ENCODE measurements at regions not wholly inside any gene's neighbourhood (a gene's known extent, or its start where the extent isn't known, plus 50 kb on each side); places are given as distances from the start of the nearest gene placed in this dataset.

GRCh38 chr22:48651036-48651890, 1176.4 kb downstream of the BRD1 start:
- TF ChIP-seq CTCF (IDR thresholded peaks at IDR 0.05) = no peak
- TF ChIP-seq, protein P1, sequence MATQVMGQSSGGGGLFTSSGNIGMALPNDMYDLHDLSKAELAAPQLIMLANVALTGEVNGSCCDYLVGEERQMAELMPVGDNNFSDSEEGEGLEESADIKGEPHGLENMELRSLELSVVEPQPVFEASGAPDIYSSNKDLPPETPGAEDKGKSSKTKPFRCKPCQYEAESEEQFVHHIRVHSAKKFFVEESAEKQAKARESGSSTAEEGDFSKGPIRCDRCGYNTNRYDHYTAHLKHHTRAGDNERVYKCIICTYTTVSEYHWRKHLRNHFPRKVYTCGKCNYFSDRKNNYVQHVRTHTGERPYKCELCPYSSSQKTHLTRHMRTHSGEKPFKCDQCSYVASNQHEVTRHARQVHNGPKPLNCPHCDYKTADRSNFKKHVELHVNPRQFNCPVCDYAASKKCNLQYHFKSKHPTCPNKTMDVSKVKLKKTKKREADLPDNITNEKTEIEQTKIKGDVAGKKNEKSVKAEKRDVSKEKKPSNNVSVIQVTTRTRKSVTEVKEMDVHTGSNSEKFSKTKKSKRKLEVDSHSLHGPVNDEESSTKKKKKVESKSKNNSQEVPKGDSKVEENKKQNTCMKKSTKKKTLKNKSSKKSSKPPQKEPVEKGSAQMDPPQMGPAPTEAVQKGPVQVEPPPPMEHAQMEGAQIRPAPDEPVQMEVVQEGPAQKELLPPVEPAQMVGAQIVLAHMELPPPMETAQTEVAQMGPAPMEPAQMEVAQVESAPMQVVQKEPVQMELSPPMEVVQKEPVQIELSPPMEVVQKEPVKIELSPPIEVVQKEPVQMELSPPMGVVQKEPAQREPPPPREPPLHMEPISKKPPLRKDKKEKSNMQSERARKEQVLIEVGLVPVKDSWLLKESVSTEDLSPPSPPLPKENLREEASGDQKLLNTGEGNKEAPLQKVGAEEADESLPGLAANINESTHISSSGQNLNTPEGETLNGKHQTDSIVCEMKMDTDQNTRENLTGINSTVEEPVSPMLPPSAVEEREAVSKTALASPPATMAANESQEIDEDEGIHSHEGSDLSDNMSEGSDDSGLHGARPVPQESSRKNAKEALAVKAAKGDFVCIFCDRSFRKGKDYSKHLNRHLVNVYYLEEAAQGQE (IDR thresholded peaks at IDR 0.05; ENCODE audit: insufficient read depth in 1 of 2, low read depth in 2 of 2, low read length in 1 of 2) = no peak
- TF ChIP-seq POLR2AphosphoS5 (IDR thresholded peaks at IDR 0.05; ENCODE audit: low read depth, low read length) = no peak
- TF ChIP-seq SIN3A (IDR thresholded peaks at IDR 0.05; ENCODE audit: borderline replicate concordance, insufficient read depth, low read depth, low read length) = no peak

Measured in Panc1 (cell line).